SKM-1 treated with dmso at 0.1 percent for 144 hours (cell line): ENCODE measurements at regions not wholly inside any gene's neighbourhood (a gene's known extent, or its start where the extent isn't known, plus 50 kb on each side); places are given as distances from the start of the nearest gene placed in this dataset.

Experiments used
- DNase-seq: peaks from one replicate; lab custom pipeline; 2025; ENCODE audit not compliant: unreplicated experiment; lab: John Stamatoyannopoulos, UW

GRCh38 chr1:213371847-213372619 is 321.0 kb downstream of the RPS6KC1 start:
- no peak for DNase-seq

GRCh38 chr1:213374369-213374768 is 323.3 kb downstream of the RPS6KC1 start:
- peak; percentile 66 for DNase-seq

GRCh38 chr1:213375002-213375401 is 324.0 kb downstream of the RPS6KC1 start:
- DNase-seq = no peak

DNA sequence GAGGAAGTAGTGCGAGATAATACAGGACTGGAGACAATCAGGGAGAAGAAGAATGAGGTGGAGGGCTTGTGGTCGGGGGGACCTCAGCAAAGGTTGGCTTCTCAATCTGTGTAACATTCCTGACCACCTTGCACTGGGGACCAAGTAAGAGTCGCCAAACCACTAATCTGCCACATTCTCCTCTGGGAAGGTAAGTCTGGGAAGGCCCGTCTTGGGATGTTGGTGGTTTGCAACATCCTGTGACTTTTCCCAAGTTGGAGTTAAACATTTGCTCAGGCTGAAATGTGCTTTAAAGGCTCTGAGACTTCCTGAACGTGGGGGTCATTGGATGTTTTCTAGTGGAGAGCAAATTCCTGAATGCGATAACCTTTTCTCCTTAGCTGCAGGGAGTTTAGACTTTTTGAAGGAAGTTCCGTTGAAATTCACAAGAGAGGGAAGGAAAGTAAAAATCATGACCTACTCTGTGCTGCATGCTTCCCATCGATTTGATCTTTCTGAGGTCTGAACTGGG is 325.9 kb downstream of the RPS6KC1 start:
- DNase-seq = no peak

DNA sequence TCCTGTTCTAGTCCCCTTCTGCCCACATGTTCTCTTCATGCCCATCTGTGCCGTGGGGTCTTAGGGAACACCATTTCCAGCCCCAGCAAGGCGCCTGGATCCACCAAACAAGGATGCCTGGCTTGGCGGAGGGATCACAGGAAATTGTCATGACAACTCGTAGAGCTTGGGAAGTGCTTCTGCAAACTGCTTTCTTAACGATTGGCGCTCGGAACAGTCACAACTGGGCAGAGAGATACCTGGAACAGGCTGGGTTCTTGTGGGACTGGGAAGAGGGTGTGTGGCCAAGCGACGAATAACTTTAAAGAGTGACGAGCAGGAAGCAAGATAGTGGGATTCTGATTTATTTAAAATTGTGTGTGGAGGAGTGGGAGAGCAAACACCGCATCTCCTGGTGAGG is 329.8 kb downstream of the RPS6KC1 start:
- DNase-seq = no peak

DNA sequence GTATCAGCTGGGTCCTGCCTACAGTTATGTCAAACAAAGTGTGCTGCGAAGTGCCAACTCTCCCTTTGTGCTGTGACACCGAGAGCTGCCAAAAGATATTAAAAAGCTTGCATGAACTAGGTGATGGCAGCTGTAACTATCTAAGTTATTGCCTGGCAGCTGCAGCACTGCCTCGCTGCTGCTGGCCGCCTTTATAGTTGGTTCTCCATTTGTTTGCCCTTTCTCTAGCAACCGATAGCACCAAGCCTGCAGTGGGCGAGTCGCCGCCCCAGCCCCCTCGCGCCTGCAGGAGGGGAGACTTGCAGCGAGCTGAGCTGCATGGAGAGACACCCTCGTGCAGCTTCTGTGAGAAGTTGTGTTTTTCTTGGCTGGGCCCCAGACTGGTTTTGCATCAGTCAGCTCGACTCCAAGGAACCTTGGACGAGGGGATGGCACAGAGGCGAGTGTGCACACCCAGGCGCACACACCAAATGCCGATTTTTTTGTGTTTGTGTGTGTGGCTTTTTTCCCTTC is 330.6 kb downstream of the RPS6KC1 start:
- DNase-seq = no peak

- no peak for DNase-seq
Observed at GRCh38 chr1:213383465-213383864, 332.4 kb downstream of the RPS6KC1 start.

GRCh38 chr1:213385201-213385600 is 334.2 kb downstream of the RPS6KC1 start:
- no peak for DNase-seq

DNA sequence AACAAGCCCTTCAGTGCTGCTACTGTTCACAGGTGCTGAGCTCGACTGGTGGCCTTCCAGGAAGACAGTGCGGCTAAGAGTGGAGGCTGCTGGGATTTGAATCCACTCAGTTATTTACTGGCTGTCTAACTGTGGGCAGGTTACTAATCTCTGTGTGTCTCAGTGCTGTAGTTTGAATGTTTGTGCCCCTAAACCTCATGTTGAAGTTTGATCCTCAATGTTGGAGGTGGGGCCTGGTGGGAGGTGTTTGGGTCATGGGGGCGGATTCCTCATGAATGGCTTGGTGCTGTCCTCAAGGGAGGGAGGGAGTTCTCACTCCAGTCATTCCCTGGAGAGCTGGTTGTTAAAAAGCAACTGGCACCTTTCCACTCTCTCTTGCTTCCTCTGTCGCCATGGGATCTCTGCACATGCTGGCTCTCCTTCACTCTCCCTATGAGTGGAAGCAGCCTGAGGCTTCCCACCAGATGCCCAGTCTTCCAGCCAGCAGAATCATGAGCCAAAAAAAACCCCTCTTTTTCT is 334.8 kb downstream of the RPS6KC1 start:
- no peak for DNase-seq

DNA sequence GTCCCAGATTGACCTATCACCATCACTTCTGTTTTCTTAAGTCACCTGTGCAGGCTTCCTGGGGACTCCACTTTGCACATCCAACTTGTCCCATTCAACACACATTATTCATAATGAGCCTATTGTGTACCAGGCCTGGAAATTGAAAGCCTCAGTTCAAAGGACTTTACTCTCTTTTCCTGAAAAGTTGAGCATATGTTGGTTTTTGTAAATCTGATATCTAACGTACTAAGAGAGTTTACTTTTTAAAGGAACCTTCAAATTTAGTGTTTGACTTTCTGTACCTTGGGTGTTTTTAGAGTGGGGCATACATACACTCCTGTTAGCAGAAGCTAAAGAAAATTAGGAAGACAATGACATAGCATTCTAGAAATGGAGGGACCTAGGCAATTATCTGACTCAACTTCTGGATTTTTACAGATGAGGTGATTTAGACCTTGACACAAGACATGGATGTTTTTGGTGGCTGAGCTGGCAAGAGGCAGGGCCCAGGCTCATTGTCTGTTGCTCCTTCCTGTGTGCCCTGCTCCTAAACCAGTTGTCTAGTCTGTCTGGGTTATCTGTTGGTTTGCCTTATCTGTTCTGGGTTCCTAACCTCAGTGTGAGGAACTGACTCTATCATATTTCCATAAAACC is 336.5 kb downstream of the RPS6KC1 start:
- no peak for DNase-seq

DNA sequence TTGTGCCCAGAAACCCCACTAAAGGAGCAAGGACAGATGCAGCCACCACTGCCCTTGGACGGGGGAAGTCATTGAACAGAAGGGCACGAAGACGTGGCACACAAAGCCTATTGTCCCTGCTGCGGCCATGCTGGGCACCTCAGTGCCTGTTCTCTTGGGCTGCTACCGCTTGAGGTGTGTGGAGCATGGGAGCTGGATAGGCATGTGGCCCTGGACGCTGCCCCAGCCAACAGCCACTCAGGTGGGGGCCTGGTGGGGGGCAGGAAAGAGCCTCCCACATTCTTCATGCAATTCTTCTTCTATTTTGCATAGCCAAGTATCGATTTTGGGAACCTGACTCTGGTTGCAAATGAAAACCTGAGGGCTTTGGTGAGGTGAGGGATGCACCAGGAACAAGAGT is 337.2 kb downstream of the RPS6KC1 start:
- DNase-seq = no peak

- DNase-seq = no peak
Observed at GRCh38 chr1:213389061-213389581, 338.1 kb downstream of the RPS6KC1 start.

DNA sequence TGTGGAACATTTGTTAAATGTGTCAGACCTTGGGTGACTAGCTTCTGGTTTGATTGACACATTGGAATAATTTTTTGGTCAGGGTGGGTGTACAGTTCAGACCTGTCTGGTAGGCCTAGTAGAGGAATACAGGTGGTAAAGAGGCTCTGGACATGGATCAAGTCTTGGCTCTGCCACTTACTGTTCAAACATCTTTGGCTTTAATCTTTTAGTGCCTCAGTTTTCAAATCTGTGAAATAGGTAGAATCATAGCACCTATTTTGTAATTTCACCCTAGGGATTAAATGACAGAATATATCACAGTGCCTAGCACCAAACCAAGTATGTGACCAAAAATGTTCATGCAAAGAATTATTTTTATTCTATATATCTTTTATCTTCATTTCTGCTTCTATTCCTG is 340.4 kb downstream of the RPS6KC1 start:
- DNase-seq = no peak

DNA sequence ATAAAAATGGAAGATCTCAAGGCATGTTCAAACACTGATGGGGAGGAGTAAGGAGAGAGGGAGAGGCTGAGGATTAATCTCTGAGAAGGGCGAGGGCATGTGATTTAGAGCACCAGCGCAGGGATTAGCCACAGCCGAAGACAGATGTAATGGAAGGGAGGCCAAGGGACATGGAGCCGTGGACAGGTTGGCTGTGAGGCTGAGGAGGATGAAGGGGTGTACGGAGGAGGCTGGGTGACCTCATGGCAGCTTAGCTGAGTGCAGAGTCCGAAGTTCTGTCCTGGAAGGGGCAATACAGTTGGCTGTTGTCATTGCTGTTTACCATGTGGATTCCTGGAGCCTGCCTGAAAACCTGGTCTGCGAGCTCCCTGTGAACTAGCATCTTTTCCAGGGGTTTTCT is 342.8 kb downstream of the RPS6KC1 start:
- DNase-seq = no peak

DNA sequence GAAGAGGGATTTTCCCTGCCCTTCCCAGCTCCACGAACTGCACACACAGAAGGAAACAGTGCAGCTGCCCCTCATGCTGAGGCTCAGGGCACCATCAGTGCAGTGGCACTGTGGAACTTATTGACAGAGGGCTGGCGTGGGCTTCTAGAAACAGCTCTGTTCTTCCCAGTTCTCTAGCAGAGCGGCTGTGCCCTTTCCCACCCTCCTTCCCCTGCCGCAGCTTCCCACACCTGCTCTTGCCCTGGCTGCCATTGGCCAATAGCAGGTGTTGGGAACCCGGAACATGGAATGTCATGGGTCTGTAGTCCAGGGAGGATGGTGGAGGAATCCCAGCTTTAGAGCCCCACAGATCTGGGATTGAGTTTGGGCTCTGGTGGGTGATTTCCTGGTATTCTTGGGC is 343.8 kb downstream of the RPS6KC1 start:
- DNase-seq = no peak

GRCh38 chr1:213397638-213398037 is 346.6 kb downstream of the RPS6KC1 start:
- DNase-seq = no peak

DNA sequence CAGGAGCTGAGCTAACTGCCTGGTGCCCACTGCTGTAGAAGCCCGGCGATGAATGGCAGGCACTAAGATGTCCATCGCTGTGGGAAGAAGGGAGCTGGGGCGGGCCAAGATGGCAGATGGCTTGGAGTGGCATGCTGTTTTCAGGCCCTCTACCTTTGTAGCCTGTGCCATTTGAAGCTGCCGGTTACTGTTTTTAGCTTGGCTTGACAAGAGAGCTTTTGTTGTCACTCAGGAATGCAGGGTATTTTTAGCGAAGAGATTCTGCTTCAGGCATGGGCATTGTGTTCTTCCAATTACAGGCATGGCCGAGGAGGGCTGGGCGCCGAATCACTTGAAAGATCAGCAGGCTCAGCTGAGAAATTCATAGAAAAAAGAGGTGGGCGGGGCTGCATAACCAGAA is 348.7 kb downstream of the RPS6KC1 start:
- DNase-seq = no peak

DNA sequence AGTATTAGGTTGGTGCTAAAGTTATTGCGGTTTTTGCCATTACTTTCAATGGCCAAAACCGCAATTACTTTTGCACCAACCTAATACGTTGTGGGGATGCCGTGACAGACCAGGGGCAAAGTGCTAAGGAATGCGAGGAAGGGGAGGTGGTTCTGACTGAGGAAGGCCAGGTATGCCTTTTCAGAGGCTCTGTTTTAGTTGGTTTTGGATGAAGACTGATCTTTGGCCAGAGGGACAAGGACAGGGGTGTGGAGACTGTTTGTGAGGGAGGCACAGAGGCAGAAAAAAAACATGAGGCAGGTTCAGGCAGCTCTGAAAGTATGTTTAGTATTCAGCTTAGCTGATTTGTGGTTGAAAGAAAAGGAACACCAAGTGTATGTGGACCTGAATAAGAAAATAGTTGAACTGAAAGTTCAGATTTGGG is 358.2 kb downstream of the RPS6KC1 start:
- DNase-seq = no peak

- no peak for DNase-seq
Observed at GRCh38 chr1:213409971-213410370, 358.9 kb downstream of the RPS6KC1 start.

GRCh38 chr1:213414346-213414745 is 363.3 kb downstream of the RPS6KC1 start:
- no peak for DNase-seq

DNA sequence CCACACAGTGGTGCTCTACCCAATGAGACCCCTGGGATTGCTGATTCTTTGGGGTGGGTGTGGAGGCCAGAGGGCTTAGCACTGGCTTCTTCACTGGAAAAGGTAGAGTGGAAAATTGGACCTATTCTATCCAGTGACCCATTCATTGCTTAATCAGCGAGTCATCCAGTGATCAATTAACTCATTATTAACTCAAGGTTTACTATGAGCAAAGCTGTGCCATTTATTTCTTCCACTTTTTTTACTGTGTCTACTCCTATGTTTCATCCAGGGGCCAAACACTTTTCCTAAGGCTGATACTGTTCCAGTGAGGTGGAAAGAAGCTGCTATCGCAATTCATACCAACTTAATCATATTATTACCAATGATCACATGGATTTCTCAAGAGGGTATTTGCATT is 363.9 kb downstream of the RPS6KC1 start:
- DNase-seq = no peak
